ENCODE measurements at regions not wholly inside any gene's neighbourhood (a gene's known extent, or its start where the extent isn't known, plus 50 kb on each side); places are given as distances from the start of the nearest gene placed in this dataset.

GRCh38 chr10:110399106-110399964 lies 94.6 kb upstream of the SMNDC1 start:
- Mint-ChIP-seq H3K9me3 (no peaks in the 10 kb centered on the region), H3K27ac (no peak overlapping the region), H3K4me3 (no peak overlapping the region; the same call in 2 of the 3 replicates), H3K4me1 (peaks cover 16% of the 10 kb centered on the region), H3K36me3 (ENCODE audit: low read depth) (no peaks in the 10 kb centered on the region), H3K27me3 (ENCODE audit: insufficient read depth, low read depth, poor library complexity) (peaks cover 6% of the 10 kb centered on the region)
- TF ChIP-seq NANOG (IDR thresholded peaks at IDR 0.05; ENCODE audit: borderline replicate concordance), result no peak
- no peak for DNase-seq (ENCODE audit: low spot score)
- Histone ChIP-seq H3K9me2 (ENCODE audit: insufficient read depth) (no peaks in the 10 kb centered on the region), H2AFZ (no peak overlapping the region), H3K4me3 (no peak overlapping the region), H3K36me3 (ENCODE audit: insufficient read depth) (no peaks in the 10 kb centered on the region), H3K27ac (ENCODE audit: low read depth) (no peak overlapping the region), H3K4me2 (no peak overlapping the region), H3K27me3 (ENCODE audit: insufficient read depth) (no peaks in the 10 kb centered on the region), H3K4me1 (ENCODE audit: insufficient read depth) (no peaks in the 10 kb centered on the region), H3F3A (replicated peaks; ENCODE audit: low read depth) (no peaks in the 10 kb centered on the region), H4K20me1 (replicated peaks; ENCODE audit: insufficient read depth) (no peaks in the 10 kb centered on the region), H3K79me2 (replicated peaks; ENCODE audit: insufficient read depth) (no peaks in the 10 kb centered on the region)
- no peak for ATAC-seq

GRCh38 chr10:110399965-110400933 lies 95.5 kb upstream of the SMNDC1 start:
- Histone ChIP-seq H3F3A (replicated peaks; ENCODE audit: low read depth) (no peaks in the 10 kb centered on the region), H3K4me1 (ENCODE audit: insufficient read depth) (no peaks in the 10 kb centered on the region), H3K4me2 (no peak overlapping the region), H3K79me2 (replicated peaks; ENCODE audit: insufficient read depth) (no peaks in the 10 kb centered on the region), H3K36me3 (ENCODE audit: insufficient read depth) (no peaks in the 10 kb centered on the region), H3K4me3 (no peak overlapping the region), H2AFZ (no peak overlapping the region), H3K9me2 (ENCODE audit: insufficient read depth) (no peaks in the 10 kb centered on the region), H3K27ac (ENCODE audit: low read depth) (no peak overlapping the region), H4K20me1 (replicated peaks; ENCODE audit: insufficient read depth) (no peaks in the 10 kb centered on the region), H3K27me3 (ENCODE audit: insufficient read depth) (no peaks in the 10 kb centered on the region)
- Mint-ChIP-seq H3K27me3 (ENCODE audit: insufficient read depth, low read depth, poor library complexity) (peaks cover 6% of the 10 kb centered on the region), H3K4me1 (peaks cover 16% of the 10 kb centered on the region), H3K27ac (no peak overlapping the region), H3K4me3 (no peak overlapping the region), H3K36me3 (ENCODE audit: low read depth) (no peaks in the 10 kb centered on the region), H3K9me3 (no peaks in the 10 kb centered on the region)
- ATAC-seq (no peak), DNase-seq (ENCODE audit: low spot score) (no peak)
- no peak for TF ChIP-seq ZNF114 (CRISPR knock-in tag; IDR thresholded peaks at IDR 0.05)
- no peak for TF ChIP-seq STAT1 (IDR thresholded peaks at IDR 0.05; ENCODE audit: unreplicated experiment)
- TF ChIP-seq CREB1 (CRISPR knock-in tag; IDR thresholded peaks at IDR 0.05; ENCODE audit: low read depth), result no peak
- no peak for TF ChIP-seq EZH2phosphoT487 (IDR thresholded peaks at IDR 0.05; ENCODE audit: unreplicated experiment)
- TF ChIP-seq REST (IDR thresholded peaks at IDR 0.05; ENCODE audit: unreplicated experiment), result no peak
- TF ChIP-seq JUNB (IDR thresholded peaks at IDR 0.05; ENCODE audit: unreplicated experiment), result no peak
- no peak for TF ChIP-seq ZNF331 (CRISPR knock-in tag; IDR thresholded peaks at IDR 0.05; ENCODE audit: low read depth)
- TF ChIP-seq NANOG (IDR thresholded peaks at IDR 0.05; ENCODE audit: borderline replicate concordance), result no peak
- TF ChIP-seq ZNF462 (CRISPR knock-in tag; IDR thresholded peaks at IDR 0.05), result no peak

Data from GM23338 (cell line).